SU-DHL-6 (cell line): ENCODE measurements at regions not wholly inside any gene's neighbourhood (a gene's known extent, or its start where the extent isn't known, plus 50 kb on each side); places are given as distances from the start of the nearest gene placed in this dataset.

Experiments used
- H2AFZ ChIP-seq: fragments of 200-600 bp; sonication (generic); 2 replicates; pipeline ENCODE4 v1.6.1; 2014; ENCODE audit warnings: low read depth, mild to moderate bottlenecking, moderate library complexity, mixed read lengths, antibody characterized with exemption, low read length; ENCODE audit not compliant: severe bottlenecking
- H3F3A ChIP-seq: fragments of 200-600 bp; shearing (Covaris generic); 2 replicates; pipeline ENCODE4 v1.6.0; 2016; ENCODE audit warnings: antibody characterized with exemption, mild to moderate bottlenecking; ENCODE audit not compliant: insufficient read depth
- H3K27ac ChIP-seq: fragments of 200-600 bp; sonication (generic); 2 replicates; pipeline ENCODE4 v1.5.1; 2016; ENCODE audit warnings: low read depth, mild to moderate bottlenecking, low read length, moderate library complexity, mixed read lengths
- H3K27me3 ChIP-seq: fragments of 200-600 bp; sonication (generic), shearing (Covaris generic); 2 replicates; pipeline ENCODE4 v1.6.0; 2014; ENCODE audit warnings: mild to moderate bottlenecking, low read length
- H3K36me3 ChIP-seq: fragments of 200-600 bp; sonication (generic); 2 replicates; pipeline ENCODE4 v1.6.1; 2014; ENCODE audit warnings: mild to moderate bottlenecking, low read length, mixed read lengths
- H3K4me2 ChIP-seq: fragments of 300-600, 200-600 bp; shearing (Covaris generic), sonication (generic); 2 replicates; pipeline ENCODE4 v1.6.0; 2014; ENCODE audit warnings: low read length, low read depth, mild to moderate bottlenecking; ENCODE audit not compliant: poor library complexity, severe bottlenecking
- H3K4me3 ChIP-seq: fragments of 200-600 bp; sonication (generic); 2 replicates; pipeline ENCODE4 v1.5.1; 2014; ENCODE audit warnings: antibody characterized with exemption, low read length, mild to moderate bottlenecking, mixed read lengths; ENCODE audit not compliant: insufficient read depth, poor library complexity, severe bottlenecking
- H3K79me2 ChIP-seq: fragments of 200-600 bp; sonication (generic); 2 replicates; pipeline ENCODE4 v1.6.1; 2014; ENCODE audit warnings: mild to moderate bottlenecking, low read length, moderate library complexity; ENCODE audit not compliant: insufficient read depth
- H3K9ac ChIP-seq: fragments of 200-600 bp; sonication (generic); 2 replicates; pipeline ENCODE4 v1.7.0; 2014; ENCODE audit warnings: mild to moderate bottlenecking, low read length
- H3K9me2 ChIP-seq: fragments of 200-600 bp; sonication (generic); replicated peaks from 2 replicates; pipeline ENCODE4 v1.6.1; 2014; ENCODE audit warnings: low read length; ENCODE audit not compliant: insufficient read depth
- H3K9me3 ChIP-seq: fragments of 200-600 bp; sonication (generic); 2 replicates; pipeline ENCODE4 v1.6.1; 2014; ENCODE audit warnings: low read length, mixed read lengths; ENCODE audit not compliant: insufficient read depth
- H4K20me1 ChIP-seq: fragments of 200-600 bp; sonication (generic); 2 replicates; pipeline ENCODE4 v1.6.1; 2014; ENCODE audit warnings: low read depth, mild to moderate bottlenecking, antibody characterized with exemption, low read length, moderate library complexity, mixed read lengths
- CTCF ChIP-seq: fragments of 200-600 bp; sonication (generic); IDR thresholded peaks from one replicate; pipeline ENCODE4 v1.5.1; 2017; ENCODE audit warnings: antibody characterized with exemption, mild to moderate bottlenecking, low read length, moderate library complexity; ENCODE audit not compliant: insufficient read depth, poor library complexity, severe bottlenecking
- EZH2phosphoT487 ChIP-seq: fragments of 200-600 bp; sonication (generic), shearing (Covaris generic); conservative IDR thresholded peaks from 2 replicates; pipeline ENCODE4 v1.6.1; 2018; ENCODE audit warnings: mild to moderate bottlenecking, antibody characterized with exemption, low read length, moderate library complexity, mixed read lengths

DNA sequence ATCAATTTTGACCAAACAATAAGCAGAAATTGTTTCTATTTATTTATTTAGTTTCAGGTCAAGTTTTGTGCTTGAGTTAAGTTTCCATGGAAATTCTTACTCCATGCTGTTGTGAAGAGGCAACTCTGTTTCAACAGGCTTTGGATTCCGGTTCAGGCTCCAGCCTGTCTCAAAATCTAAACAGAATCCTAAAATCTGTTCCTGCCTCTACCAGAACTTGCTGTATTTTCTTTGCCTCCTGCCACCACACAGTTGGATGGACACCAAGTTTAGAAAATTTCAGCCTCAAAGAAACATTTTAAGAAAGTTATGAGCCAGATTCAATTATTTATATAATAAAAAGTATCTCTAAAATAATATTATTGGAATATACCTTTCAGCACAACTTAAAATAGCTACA, 330.9 kb downstream of the FOXG1 start:
- Histone ChIP-seq H3K9ac (no peak overlapping the region), H3K9me2 (no peaks in the 10 kb centered on the region), H3K79me2 (no peaks in the 10 kb centered on the region), H4K20me1 (no peaks in the 10 kb centered on the region), H3K9me3 (no peaks in the 10 kb centered on the region), H3F3A (no peaks in the 10 kb centered on the region), H3K4me2 (no peak overlapping the region), H3K4me3 (no peak overlapping the region), H2AFZ (no peak overlapping the region), H3K27me3 (no peaks in the 10 kb centered on the region), H3K36me3 (no peaks in the 10 kb centered on the region), H3K27ac (no peak overlapping the region)
- no peak for TF ChIP-seq CTCF
- no peak for TF ChIP-seq EZH2phosphoT487

GRCh38 chr14:29098656-29099055, 332.1 kb downstream of the FOXG1 start:
- TF ChIP-seq EZH2phosphoT487: no peak
- no peak for TF ChIP-seq CTCF

DNA sequence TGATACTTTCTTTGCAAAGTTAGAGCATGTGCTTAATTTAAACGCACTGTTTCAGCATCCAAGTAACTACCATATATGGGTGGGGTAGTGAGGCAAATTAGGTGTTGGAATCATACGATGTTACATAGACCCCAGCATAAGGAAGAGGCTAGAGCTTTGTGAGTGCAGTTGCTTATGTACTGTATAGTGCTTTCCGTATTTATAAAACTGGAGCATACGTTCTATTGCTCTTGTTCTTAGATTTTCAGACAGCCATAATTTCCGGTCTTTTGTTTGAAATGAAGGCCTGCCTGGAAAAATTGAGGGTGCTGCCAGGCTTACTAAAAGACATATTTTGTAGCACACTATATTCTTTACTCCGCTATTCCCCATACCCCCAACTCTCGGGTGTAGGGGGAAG, 335.7 kb downstream of the FOXG1 start:
- no peaks in the 10 kb centered on the region for H3K9me3 ChIP-seq
- no peak overlapping the region for H2AFZ ChIP-seq
- H3F3A ChIP-seq: no peaks in the 10 kb centered on the region
- no peak overlapping the region for H3K4me3 ChIP-seq
- H4K20me1 ChIP-seq: no peaks in the 10 kb centered on the region
- no peak overlapping the region for H3K9ac ChIP-seq
- TF ChIP-seq EZH2phosphoT487 (no peak), CTCF (no peak)
- H3K9me2 ChIP-seq: no peaks in the 10 kb centered on the region; the same call in 1 of the 2 replicates
- H3K4me2 ChIP-seq: no peak overlapping the region
- H3K79me2 ChIP-seq: no peaks in the 10 kb centered on the region
- H3K27me3 ChIP-seq: no peaks in the 10 kb centered on the region
- no peak overlapping the region for H3K27ac ChIP-seq
- H3K36me3 ChIP-seq: no peaks in the 10 kb centered on the region

More at GRCh38 chr14:29098656-29099055, 332.1 kb downstream of the FOXG1 start:
- Histone ChIP-seq H3K9me3 (no peaks in the 10 kb centered on the region), H3K9me2 (no peaks in the 10 kb centered on the region), H3K36me3 (no peaks in the 10 kb centered on the region), H3K9ac (no peak overlapping the region), H3K27me3 (no peaks in the 10 kb centered on the region), H3K27ac (no peak overlapping the region), H3K4me3 (no peak overlapping the region), H2AFZ (no peak overlapping the region), H4K20me1 (no peaks in the 10 kb centered on the region), H3F3A (no peaks in the 10 kb centered on the region), H3K4me2 (no peak overlapping the region), H3K79me2 (no peaks in the 10 kb centered on the region)
